Tibial nerve (tissue), 4 donors: ENCODE measurements at regions not wholly inside any gene's neighbourhood (a gene's known extent, or its start where the extent isn't known, plus 50 kb on each side); places are given as distances from the start of the nearest gene placed in this dataset.
"Not testable (repeated sequence)": the region's sequence is repeated elsewhere in the genome, so short reads cannot be mapped to it uniquely, and the experiment has no call there.

Source experiments
- DNase-seq, 2 donors: peaks; one replicate each; pipeline ENCODE4 v3.0.0-alpha.2; 2019; ENCODE audit warnings: low spot score in 2 of 2
- H3K27ac ChIP-seq, 4 donors: fragments of 200-600 bp; sonication (generic) in 3 of 4; one replicate each; pipeline ENCODE4 v1.5.1; 2017 to 2019; ENCODE audit warnings: mild to moderate bottlenecking in 1 of 4
- H3K27me3 ChIP-seq, 2 donors: fragments of 200-600 bp; sonication (generic) in 1 of 2; one replicate each; pipeline versions ENCODE4 v1.5.1 to v1.6.0; 2017 to 2019
- H3K36me3 ChIP-seq, 3 donors: fragments of 200-600 bp; sonication (generic); one replicate each; pipeline ENCODE4 v1.5.1; 2018 to 2019
- H3K4me1 ChIP-seq, 4 donors: fragments of 200-600 bp; sonication (generic) in 3 of 4; one replicate each; pipeline ENCODE4 v1.5.1; 2017 to 2019
- H3K4me3 ChIP-seq, 4 donors: fragments of 200-600 bp; sonication (generic) in 3 of 4; one replicate each; pipeline ENCODE4 v1.5.1; 2017 to 2019; ENCODE audit warnings: mild to moderate bottlenecking in 1 of 4, moderate library complexity in 1 of 4
- H3K9me3 ChIP-seq, 4 donors: fragments of 200-600 bp; sonication (generic) in 3 of 4; one replicate each; pipeline ENCODE4 v1.5.1; 2017 to 2019
- EP300 ChIP-seq, 2 donors: sonication (generic); formaldehyde crosslinking; IDR thresholded peaks; one replicate each; pipeline ENCODE4 v1.6.1; 2017; ENCODE audit warnings: antibody characterized with exemption in 2 of 2, mild to moderate bottlenecking in 1 of 2
- POLR2A ChIP-seq, 2 donors: fragments of 450-650 bp; IDR thresholded peaks; one replicate each; pipeline ENCODE4 v1.6.1; 2017; ENCODE audit warnings: antibody characterized with exemption in 2 of 2, mild to moderate bottlenecking in 2 of 2, moderate library complexity in 2 of 2
- WGBS, 2 donors: methylation state at CpG; one replicate each; pipeline ENCODE4 v1.1.5; 2018; 5-methylcytosine and 5-hydroxymethylcytosine counted together
- TF ChIP-seq, protein P1 (sequence below), 5 experiments: fragments of 200-600 bp in 3 of 5; fragments of 450-650 bp in 2 of 5; sonication (generic) in 3 of 5; IDR thresholded peaks; one replicate each; pipeline ENCODE4 v1.5.1; 2016 to 2019; ENCODE audit warnings: antibody characterized with exemption in 5 of 5, mild to moderate bottlenecking in 3 of 5, moderate library complexity in 2 of 5

- 51 to 65% methylated on average over 3 of the region's 3 CpGs for WGBS, 2 donors
- no peaks in the 10 kb centered on the region for H3K9me3 ChIP-seq
- H3K27me3 ChIP-seq, result no peaks in the 10 kb centered on the region
- no peak overlapping the region for H3K4me3 ChIP-seq
- H3K36me3 ChIP-seq, result no peaks in the 10 kb centered on the region
- TF ChIP-seq EP300 (IDR thresholded peaks at IDR 0.05), result no peak
- TF ChIP-seq POLR2A (IDR thresholded peaks at IDR 0.05), result no peak
- TF ChIP-seq, protein P1, sequence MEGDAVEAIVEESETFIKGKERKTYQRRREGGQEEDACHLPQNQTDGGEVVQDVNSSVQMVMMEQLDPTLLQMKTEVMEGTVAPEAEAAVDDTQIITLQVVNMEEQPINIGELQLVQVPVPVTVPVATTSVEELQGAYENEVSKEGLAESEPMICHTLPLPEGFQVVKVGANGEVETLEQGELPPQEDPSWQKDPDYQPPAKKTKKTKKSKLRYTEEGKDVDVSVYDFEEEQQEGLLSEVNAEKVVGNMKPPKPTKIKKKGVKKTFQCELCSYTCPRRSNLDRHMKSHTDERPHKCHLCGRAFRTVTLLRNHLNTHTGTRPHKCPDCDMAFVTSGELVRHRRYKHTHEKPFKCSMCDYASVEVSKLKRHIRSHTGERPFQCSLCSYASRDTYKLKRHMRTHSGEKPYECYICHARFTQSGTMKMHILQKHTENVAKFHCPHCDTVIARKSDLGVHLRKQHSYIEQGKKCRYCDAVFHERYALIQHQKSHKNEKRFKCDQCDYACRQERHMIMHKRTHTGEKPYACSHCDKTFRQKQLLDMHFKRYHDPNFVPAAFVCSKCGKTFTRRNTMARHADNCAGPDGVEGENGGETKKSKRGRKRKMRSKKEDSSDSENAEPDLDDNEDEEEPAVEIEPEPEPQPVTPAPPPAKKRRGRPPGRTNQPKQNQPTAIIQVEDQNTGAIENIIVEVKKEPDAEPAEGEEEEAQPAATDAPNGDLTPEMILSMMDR (IDR thresholded peaks at IDR 0.05), result no peak
- no peak overlapping the region for H3K27ac ChIP-seq
- no peaks in the 10 kb centered on the region for H3K4me1 ChIP-seq
- DNase-seq, result no peak
Measured at GRCh38 chr5:145661737-145662485, 173.2 kb downstream of the PRELID2 start.

GRCh38 chr5:145660897-145661640 is 174.1 kb downstream of the PRELID2 start:
- Histone ChIP-seq H3K9me3 (peaks cover 0 to 3% (median under 1%) of the 10 kb centered on the region in 4 donors), H3K4me1 (no peaks in the 10 kb centered on the region), H3K27me3 (no peaks in the 10 kb centered on the region), H3K27ac (no peak overlapping the region), H3K36me3 (no peaks in the 10 kb centered on the region), H3K4me3 (no peak overlapping the region)
- TF ChIP-seq POLR2A (IDR thresholded peaks at IDR 0.05) (no peak), EP300 (IDR thresholded peaks at IDR 0.05) (no peak)
- TF ChIP-seq, protein P1 (IDR thresholded peaks at IDR 0.05), result no peak
- DNase-seq, result no peak
- 85 to 86% methylated on average over 7 of the region's 7 CpGs for WGBS, 2 donors

DNA sequence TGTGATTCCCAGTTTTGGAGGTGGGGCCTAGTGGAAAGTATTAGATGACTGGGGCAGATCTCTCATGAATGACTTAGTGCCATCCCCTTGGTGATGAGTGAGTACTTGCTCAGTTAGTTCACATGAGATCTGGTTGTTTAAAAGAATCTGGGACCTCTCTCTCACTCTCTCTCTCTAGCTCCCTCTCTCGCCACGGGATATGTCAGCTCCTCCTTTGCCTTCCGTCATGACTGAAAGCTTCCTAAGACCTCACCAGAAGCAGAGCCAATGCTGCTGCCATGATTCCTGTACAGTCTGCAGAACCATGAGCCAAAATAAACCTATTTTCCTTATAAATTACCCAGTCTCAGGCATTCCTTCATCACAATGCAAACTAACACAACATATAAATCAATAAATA is 176.7 kb downstream of the PRELID2 start:
- Histone ChIP-seq H3K27ac (no peak overlapping the region), H3K4me3 (no peak overlapping the region), H3K36me3 (no peaks in the 10 kb centered on the region), H3K9me3 (peaks cover 0 to 17% (median 3%) of the 10 kb centered on the region in 4 donors), H3K27me3 (no peaks in the 10 kb centered on the region), H3K4me1 (no peaks in the 10 kb centered on the region)
- 76 to 81% methylated on average over 3 of the region's 3 CpGs for WGBS, 2 donors
- no peak for DNase-seq
- TF ChIP-seq POLR2A (IDR thresholded peaks at IDR 0.05) (no peak), EP300 (IDR thresholded peaks at IDR 0.05) (no peak)
- TF ChIP-seq, protein P1 (IDR thresholded peaks at IDR 0.05), result no peak

GRCh38 chr5:145652700-145653099 is 182.4 kb downstream of the PRELID2 start:
- not testable (repeated sequence) for H3K4me3 ChIP-seq, H3K27ac ChIP-seq, H3K4me1 ChIP-seq, H3K27me3 ChIP-seq, H3K36me3 ChIP-seq, DNase-seq
- H3K9me3 ChIP-seq, result peaks cover 0 to 27% (median 3%) of the 10 kb centered on the region in 4 donors
- WGBS, 2 donors, result 94 to 95% methylated on average over 3 of the region's 3 CpGs

DNA sequence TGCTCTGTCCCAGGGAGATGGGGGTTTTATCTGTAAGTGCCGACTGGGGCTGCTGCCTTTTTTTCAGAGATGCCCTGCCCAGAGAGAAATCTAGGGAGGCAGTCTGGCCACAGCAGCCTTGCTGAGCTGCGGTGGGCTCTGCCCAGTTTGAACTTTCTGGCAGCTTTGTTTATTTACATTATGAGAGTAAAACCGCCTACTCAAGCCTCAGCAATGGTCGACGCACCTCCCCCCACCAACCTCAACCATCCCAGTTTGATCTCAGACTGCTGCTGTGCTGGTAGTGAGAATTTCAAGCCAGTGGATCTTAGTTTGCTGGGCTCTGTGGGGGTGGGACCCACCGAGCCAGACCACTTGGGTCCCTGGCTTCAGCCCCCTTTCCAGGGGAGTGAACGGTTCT is 188.0 kb downstream of the PRELID2 start:
- H3K9me3 ChIP-seq, result peaks cover 0 to 41% (median 0%) of the 10 kb centered on the region in 4 donors
- H3K4me1 ChIP-seq, DNase-seq, H3K36me3 ChIP-seq, H3K27me3 ChIP-seq, H3K27ac ChIP-seq, H3K4me3 ChIP-seq: not testable (repeated sequence)
- 44 to 58% methylated on average over 6 to 7 of the region's 7 CpGs for WGBS, 2 donors

DNA sequence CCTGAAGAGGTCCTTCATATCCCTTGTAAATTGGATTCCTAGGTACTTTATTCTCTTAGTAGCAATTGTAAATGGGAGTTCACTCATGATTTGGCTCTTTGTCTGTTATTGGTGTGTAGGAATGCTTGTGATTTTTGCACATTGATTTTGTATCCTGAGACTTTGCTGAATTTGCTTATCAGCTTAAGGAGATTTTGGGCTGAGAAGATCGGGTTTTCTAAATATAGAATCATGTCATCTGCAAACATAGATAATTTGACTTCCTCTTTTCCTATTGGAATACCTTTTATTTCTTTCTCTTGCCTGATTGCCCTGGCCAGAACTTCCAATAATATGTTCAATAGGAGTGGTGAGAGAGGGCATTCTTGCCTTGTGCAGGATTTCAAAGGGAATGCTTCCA is 191.9 kb downstream of the PRELID2 start:
- not testable (repeated sequence) for H3K27ac ChIP-seq, H3K36me3 ChIP-seq, H3K27me3 ChIP-seq, DNase-seq, H3K4me1 ChIP-seq, H3K4me3 ChIP-seq
- peaks cover 0 to 46% (median 3%) of the 10 kb centered on the region in 4 donors for H3K9me3 ChIP-seq
- 83 to 85% methylated on average over 1 of the region's 1 CpG for WGBS, 2 donors
